ENCODE measurements at regions not wholly inside any gene's neighbourhood (a gene's known extent, or its start where the extent isn't known, plus 50 kb on each side); places are given as distances from the start of the nearest gene placed in this dataset.

GRCh38 chr14:101118233-101118632, 214.7 kb upstream of the RTL1 start:
- no peak for TF ChIP-seq REL (CRISPR knock-in tag; conservative IDR thresholded peaks at IDR 0.05)
- no peak for TF ChIP-seq ESRRA (CRISPR knock-in tag; IDR thresholded peaks at IDR 0.05; ENCODE audit: low read depth)
- TF ChIP-seq ATF3 (CRISPR knock-in tag; IDR thresholded peaks at IDR 0.05): no peak
- TF ChIP-seq EZH2 (conservative IDR thresholded peaks at IDR 0.05; ENCODE audit: low read depth, low read length): no peak
- no peak for TF ChIP-seq RAD51 (IDR thresholded peaks at IDR 0.05; ENCODE audit: borderline replicate concordance)
- no peak for TF ChIP-seq NRL (CRISPR knock-in tag; IDR thresholded peaks at IDR 0.05; ENCODE audit: borderline replicate concordance)
- TF ChIP-seq SMARCE1 (IDR thresholded peaks at IDR 0.05; ENCODE audit: borderline replicate concordance): no peak
- TF ChIP-seq ZNF30 (CRISPR knock-in tag; IDR thresholded peaks at IDR 0.05): no peak
- no peak for TF ChIP-seq ZUFSP (CRISPR knock-in tag; IDR thresholded peaks at IDR 0.05; ENCODE audit: borderline replicate concordance)
